IMR-90 (cell line): ENCODE measurements at regions not wholly inside any gene's neighbourhood (a gene's known extent, or its start where the extent isn't known, plus 50 kb on each side); places are given as distances from the start of the nearest gene placed in this dataset.

Experiments
- ATAC-seq: fragments of 200-7000 bp; cut with Tn5 transposase; 2 replicates; pipeline ENCODE4 v1.9.1; 2020; ENCODE audit warnings: low read depth, mild to moderate bottlenecking, moderate library complexity
- BruUV-seq: library from RNA; stranded (reverse); fragments of 400-500 nt; replicated peaks from 2 replicates; lab custom pipeline; 2021; lab: Mats Ljungman, UMichigan
- CTCF ChIA-PET: fragments of 300-600 bp; formaldehyde crosslinking; extraction: SDS; loops from one replicate; lab custom pipeline; 2021; ENCODE audit warnings: antibody characterized with exemption; lab: Yijun Ruan, JAX
- POLR2A ChIA-PET: fragments of 300-600 bp; sonication (Branson Sonifier 250); formaldehyde crosslinking; loops from one replicate; lab custom pipeline; 2022; ENCODE audit warnings: antibody characterized with exemption; ENCODE audit not compliant: unreplicated experiment; lab: Charles Lee
- DNase-seq: peaks from one replicate; pipeline ENCODE4 v3.0.0; 2013
- H2AFZ ChIP-seq: replicated peaks from 2 replicates; pipeline ENCODE3; 2013; ENCODE audit warnings: low read length, mild to moderate bottlenecking; ENCODE audit not compliant: poor library complexity
- H2AK5ac ChIP-seq: 2 replicates; pipeline ENCODE4 v1.6.1; 2013; ENCODE audit warnings: low read depth, low read length, inconsistent platforms
- H2AK9ac ChIP-seq: replicated peaks from 2 replicates; pipeline ENCODE3; 2013; ENCODE audit warnings: mild to moderate bottlenecking, low read depth, low read length, moderate library complexity; ENCODE audit not compliant: poor library complexity
- H2BK120ac ChIP-seq: 2 replicates; pipeline ENCODE4 v1.6.1; 2013; ENCODE audit warnings: low read depth, low read length, inconsistent platforms
- H2BK15ac ChIP-seq: 3 replicates; pipeline ENCODE4 v1.6.1; 2013; ENCODE audit warnings: low read depth, low read length, inconsistent platforms
- H2BK20ac ChIP-seq: 2 replicates; pipeline ENCODE4 v1.6.1; 2013; ENCODE audit warnings: low read depth, mild to moderate bottlenecking, inconsistent platforms, low read length, moderate library complexity
- H2BK5ac ChIP-seq: 2 replicates; pipeline ENCODE4 v1.6.1; 2013; ENCODE audit warnings: mild to moderate bottlenecking, low read depth, low read length, inconsistent platforms; ENCODE audit not compliant: poor library complexity, severe bottlenecking
- H3K14ac ChIP-seq: replicated peaks from 2 replicates; pipeline ENCODE4 v1.6.1; 2013; ENCODE audit warnings: low read depth, low read length, inconsistent platforms
- H3K18ac ChIP-seq: 2 replicates; pipeline ENCODE4 v1.6.1; 2013; ENCODE audit warnings: low read depth, low read length, control low read depth
- H3K23ac ChIP-seq: 2 replicates; pipeline ENCODE4 v1.6.1; 2013; ENCODE audit warnings: low read depth, low read length, inconsistent platforms
- H3K27ac ChIP-seq: 2 replicates; pipeline ENCODE4 v1.5.1; 2013; ENCODE audit warnings: mild to moderate bottlenecking, control low read depth, low read length; ENCODE audit not compliant: insufficient read depth
- H3K27me3 ChIP-seq: 2 replicates; pipeline ENCODE4 v1.6.1; 2013; ENCODE audit warnings: low read length; ENCODE audit not compliant: control insufficient read depth, insufficient read depth
- H3K36me3 ChIP-seq: 2 replicates; pipeline ENCODE4 v1.6.1; 2013; ENCODE audit warnings: low read length, mixed read lengths; ENCODE audit not compliant: control insufficient read depth, insufficient read depth
- H3K4ac ChIP-seq: 2 replicates; pipeline ENCODE4 v1.6.1; 2013; ENCODE audit warnings: low read depth, low read length, inconsistent platforms
- H3K4me1 ChIP-seq: 2 replicates; pipeline ENCODE4 v1.6.1; 2013; ENCODE audit warnings: low read length, mixed read lengths; ENCODE audit not compliant: control insufficient read depth, insufficient read depth
- H3K4me2 ChIP-seq: 2 replicates; pipeline ENCODE4 v1.6.1; 2013; ENCODE audit warnings: low read depth, mild to moderate bottlenecking, control low read depth, low read length, moderate library complexity
- H3K4me3 ChIP-seq: 2 replicates; pipeline ENCODE4 v1.5.1; 2013; ENCODE audit warnings: low read depth, mild to moderate bottlenecking, control low read depth, low read length, moderate library complexity; ENCODE audit not compliant: insufficient read depth
- H3K56ac ChIP-seq: 2 replicates; pipeline ENCODE4 v1.6.1; 2013; ENCODE audit warnings: low read length, inconsistent platforms; ENCODE audit not compliant: insufficient read depth; ENCODE audit errors: extremely low read depth
- H3K79me1 ChIP-seq, 2 experiments: 2 replicates each; pipeline ENCODE4 v1.6.1; 2013; ENCODE audit warnings: low read length in 2 of 2, inconsistent platforms in 1 of 2, low read depth in 1 of 2
- H3K9ac ChIP-seq: 2 replicates; pipeline ENCODE4 v1.6.1; 2013; ENCODE audit warnings: low read depth, low read length, control low read depth
- H3K9me1 ChIP-seq: 2 replicates; pipeline ENCODE4 v1.6.1; 2013; ENCODE audit warnings: low read length, inconsistent platforms; ENCODE audit not compliant: insufficient read depth
- H3K9me3 ChIP-seq: 2 replicates; pipeline ENCODE4 v1.6.1; 2013; ENCODE audit warnings: low read length; ENCODE audit not compliant: control insufficient read depth, insufficient read depth
- H4K20me1 ChIP-seq: 2 replicates; pipeline ENCODE4 v1.6.1; 2013; ENCODE audit warnings: low read length, inconsistent platforms; ENCODE audit not compliant: insufficient read depth
- H4K5ac ChIP-seq: 2 replicates; pipeline ENCODE4 v1.6.1; 2013; ENCODE audit warnings: mild to moderate bottlenecking, low read depth, low read length, control low read depth
- H4K8ac ChIP-seq, 2 experiments: 2 replicates each; pipeline ENCODE4 v1.6.1; 2013; ENCODE audit warnings: low read depth in 2 of 2, low read length in 2 of 2, control low read depth in 1 of 2, inconsistent platforms in 1 of 2
- H4K91ac ChIP-seq: 2 replicates; pipeline ENCODE4 v1.6.1; 2013; ENCODE audit warnings: low read depth, low read length, inconsistent platforms; ENCODE audit not compliant: insufficient read depth
- NFE2L2 ChIP-seq: fragments of 150-350 bp; IDR thresholded peaks from 2 replicates; pipeline ENCODE4 v1.6.1; 2016; ENCODE audit warnings: low read depth, mild to moderate bottlenecking, low read length
- WGBS, 2 experiments: methylation state at CpG; one replicate each; pipeline versions ENCODE4 v1.1.5 to v1.1.7; 2013; ENCODE audit warnings: missing lambda C conversion rate in 2 of 2; ENCODE audit not compliant: insufficient read length in 1 of 2; ENCODE audit errors: extremely low coverage in 2 of 2; 5-methylcytosine and 5-hydroxymethylcytosine counted together
- dilution Hi-C: fragments of 300-500 bp; cut with HindIII; formaldehyde crosslinking; loops from one replicate; pipeline ENCODE4 v1.14.3; 2018; ENCODE audit warnings: low sequenced_read_pairs; ENCODE audit not compliant: unreplicated experiment
- in situ Hi-C: fragments of 300-500 bp; cut with MboI; formaldehyde crosslinking; loops from 3 replicates; pipeline ENCODE4 v1.14.3; 2019; ENCODE audit warnings: low sequenced_read_pairs, inconsistent platforms, mixed read lengths
- intact Hi-C: fragments of 100-400 bp; cut with micrococcal nuclease; formaldehyde crosslinking; loops from 2 replicates; pipeline ENCODE4 v1.10.0; 2022

GRCh38 chr5:28217695-28218094 lies 1179.3 kb upstream of the CDH9 start:
- Histone ChIP-seq H4K20me1 (no peaks in the 10 kb centered on the region), H3K9me1 (no peaks in the 10 kb centered on the region), H3K4me1 (no peaks in the 10 kb centered on the region), H3K36me3 (no peaks in the 10 kb centered on the region), H2BK20ac (no peak overlapping the region), H3K4me3 (no peak overlapping the region), H3K4ac (no peak overlapping the region), H2BK15ac (no peak overlapping the region), H2BK5ac (no peak overlapping the region), H3K56ac (no peak overlapping the region), H3K9me3 (peaks cover 10% of the 10 kb centered on the region; the same call in 1 of the 2 replicates), H3K27me3 (no peaks in the 10 kb centered on the region), H2BK120ac (no peak overlapping the region), H3K4me2 (no peak overlapping the region), H4K91ac (no peak overlapping the region), H4K5ac (no peak overlapping the region), H3K18ac (no peak overlapping the region), H3K79me1 (no peaks in the 10 kb centered on the region), H4K8ac (no peak overlapping the region), H2AK9ac (no peak overlapping the region), H3K27ac (no peak overlapping the region), H2AK5ac (no peak overlapping the region), H2AFZ (no peak overlapping the region), H3K9ac (no peak overlapping the region), H3K23ac (no peak overlapping the region), H3K14ac (no peak overlapping the region)
- ChIA-PET CTCF (no interaction called here), POLR2A (no interaction called here)
- intact Hi-C loops, result no loop called here
- ATAC-seq (no peak), DNase-seq (no peak)
- in situ Hi-C loops, result no loop called here
- no peak for TF ChIP-seq NFE2L2
- no CpG with 5 or more reads among the region's 3 CpGs for WGBS, 2 experiments
- no TSS peak for BruUV-seq
- dilution Hi-C loops, result no loop called here
